ENCODE measurements at regions not wholly inside any gene's neighbourhood (a gene's known extent, or its start where the extent isn't known, plus 50 kb on each side); places are given as distances from the start of the nearest gene placed in this dataset.

DNA sequence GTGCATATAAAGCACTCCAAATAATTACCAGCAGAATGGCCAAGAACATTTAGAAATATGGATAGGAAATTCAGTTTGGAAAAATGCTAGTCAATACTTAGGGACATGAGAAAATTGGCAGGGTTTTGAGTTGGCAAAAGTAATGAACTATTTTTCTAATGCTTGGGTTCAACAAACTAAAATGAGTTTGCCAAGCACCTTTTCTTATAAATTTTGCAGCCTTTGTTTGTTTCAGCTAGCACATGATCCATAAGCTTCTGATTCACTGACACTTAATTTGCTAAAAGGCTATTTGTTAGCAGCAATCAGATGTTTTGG lies 324.8 kb downstream of the QKI start:
- no peaks in the 10 kb centered on the region for H3K79me2 ChIP-seq (ENCODE audit: control insufficient read depth, insufficient read depth, low read length)
- no peaks in the 10 kb centered on the region for H4K20me1 ChIP-seq (ENCODE audit: control insufficient read depth, extremely low read depth, insufficient read depth, low read length)
- no peaks in the 10 kb centered on the region for H3K4me1 ChIP-seq (ENCODE audit: control insufficient read depth, extremely low read depth, insufficient read depth, low read length)
- H3K9me1 ChIP-seq (ENCODE audit: control insufficient read depth, extremely low read depth, insufficient read depth, low read length) = no peaks in the 10 kb centered on the region
- no peak overlapping the region for H3K4me2 ChIP-seq (ENCODE audit: control insufficient read depth, extremely low read depth, insufficient read depth, low read depth, low read length)
- DNase-seq (ENCODE audit: low read depth, low spot score) (no peak), FAIRE-seq (no peak)
- H2AFZ ChIP-seq (ENCODE audit: control insufficient read depth, low read length) = no peak overlapping the region
- no peak overlapping the region for H3K27ac ChIP-seq (ENCODE audit: control insufficient read depth, insufficient read depth, low read length)
- H3K4me3 ChIP-seq (ENCODE audit: control insufficient read depth in 2 of 3, extremely low read depth in 1 of 3, insufficient read depth in 2 of 3, low read depth in 1 of 3, low read length in 3 of 3) = no peak overlapping the region
- no peaks in the 10 kb centered on the region for H3K27me3 ChIP-seq (ENCODE audit: control insufficient read depth, extremely low read depth, insufficient read depth, low read length)
- H3K36me3 ChIP-seq (ENCODE audit: control insufficient read depth in 2 of 2, extremely low read depth in 1 of 2, insufficient read depth in 2 of 2, low read length in 2 of 2) = no peaks in the 10 kb centered on the region
- dilution Hi-C loops (cut with MboI; ENCODE audit: extremely low pct_ligation_motif_present, low sequenced_read_pairs) = no loop called here
- H3K9ac ChIP-seq (ENCODE audit: control insufficient read depth, extremely low read depth, insufficient read depth, low read length) = no peak overlapping the region
- H3K9me3 ChIP-seq (ENCODE audit: control insufficient read depth, low read depth, low read length) = no peaks in the 10 kb centered on the region
- TF ChIP-seq, protein P1, sequence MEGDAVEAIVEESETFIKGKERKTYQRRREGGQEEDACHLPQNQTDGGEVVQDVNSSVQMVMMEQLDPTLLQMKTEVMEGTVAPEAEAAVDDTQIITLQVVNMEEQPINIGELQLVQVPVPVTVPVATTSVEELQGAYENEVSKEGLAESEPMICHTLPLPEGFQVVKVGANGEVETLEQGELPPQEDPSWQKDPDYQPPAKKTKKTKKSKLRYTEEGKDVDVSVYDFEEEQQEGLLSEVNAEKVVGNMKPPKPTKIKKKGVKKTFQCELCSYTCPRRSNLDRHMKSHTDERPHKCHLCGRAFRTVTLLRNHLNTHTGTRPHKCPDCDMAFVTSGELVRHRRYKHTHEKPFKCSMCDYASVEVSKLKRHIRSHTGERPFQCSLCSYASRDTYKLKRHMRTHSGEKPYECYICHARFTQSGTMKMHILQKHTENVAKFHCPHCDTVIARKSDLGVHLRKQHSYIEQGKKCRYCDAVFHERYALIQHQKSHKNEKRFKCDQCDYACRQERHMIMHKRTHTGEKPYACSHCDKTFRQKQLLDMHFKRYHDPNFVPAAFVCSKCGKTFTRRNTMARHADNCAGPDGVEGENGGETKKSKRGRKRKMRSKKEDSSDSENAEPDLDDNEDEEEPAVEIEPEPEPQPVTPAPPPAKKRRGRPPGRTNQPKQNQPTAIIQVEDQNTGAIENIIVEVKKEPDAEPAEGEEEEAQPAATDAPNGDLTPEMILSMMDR (optimal IDR thresholded peaks at IDR 0.05 in 1 of 3, IDR thresholded peaks at IDR 0.05 in 1 of 3, conservative IDR thresholded peaks at IDR 0.05 in 1 of 3; ENCODE audit: extremely low read depth in 1 of 3, insufficient read depth in 2 of 3, low read length in 3 of 3) = no peak
- no peak for TF ChIP-seq EZH2 (IDR thresholded peaks at IDR 0.05; ENCODE audit: low read length)

DNA sequence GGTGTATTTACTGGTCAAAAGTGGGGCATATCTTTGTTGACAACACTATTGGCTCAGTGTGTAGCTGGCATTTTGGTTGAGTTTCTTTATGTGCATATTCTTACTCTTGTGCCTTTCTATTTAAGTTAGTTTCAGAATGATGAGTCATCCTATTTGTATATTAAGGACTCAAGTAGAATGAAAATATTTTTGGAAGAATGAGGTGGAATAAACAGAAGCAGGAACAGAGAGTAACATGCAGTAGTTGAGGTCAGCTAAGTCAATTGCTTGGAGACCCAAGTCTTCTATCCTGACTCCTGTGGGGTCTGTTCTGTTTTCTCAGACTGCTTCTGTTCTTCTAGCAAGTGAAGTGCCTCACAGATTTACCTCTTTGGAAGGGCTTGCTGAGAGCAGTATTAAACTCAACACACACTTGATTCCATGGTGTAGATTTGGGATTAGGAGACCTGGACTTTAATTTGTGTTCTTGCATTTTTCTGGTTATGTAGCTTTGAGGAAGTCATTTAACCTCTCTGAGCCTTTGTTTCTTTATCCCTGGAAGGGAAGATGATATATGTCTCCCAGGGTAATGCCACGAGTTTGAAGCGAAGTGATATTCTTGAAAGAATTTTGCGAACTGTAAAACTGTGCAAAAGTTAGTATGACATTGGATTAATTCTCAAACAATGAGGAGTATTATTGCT lies 324.3 kb downstream of the QKI start:
- Histone ChIP-seq H3K4me1 (ENCODE audit: control insufficient read depth, extremely low read depth, insufficient read depth, low read length) (no peaks in the 10 kb centered on the region), H2AFZ (ENCODE audit: control insufficient read depth, low read length) (no peak overlapping the region), H3K4me2 (ENCODE audit: control insufficient read depth, extremely low read depth, insufficient read depth, low read depth, low read length) (no peak overlapping the region), H3K4me3 (ENCODE audit: control insufficient read depth in 2 of 3, extremely low read depth in 1 of 3, insufficient read depth in 2 of 3, low read depth in 1 of 3, low read length in 3 of 3) (no peak overlapping the region), H4K20me1 (ENCODE audit: control insufficient read depth, extremely low read depth, insufficient read depth, low read length) (no peaks in the 10 kb centered on the region), H3K9ac (ENCODE audit: control insufficient read depth, extremely low read depth, insufficient read depth, low read length) (no peak overlapping the region), H3K27me3 (ENCODE audit: control insufficient read depth, extremely low read depth, insufficient read depth, low read length) (no peaks in the 10 kb centered on the region), H3K36me3 (ENCODE audit: control insufficient read depth in 2 of 2, extremely low read depth in 1 of 2, insufficient read depth in 2 of 2, low read length in 2 of 2) (no peaks in the 10 kb centered on the region), H3K27ac (ENCODE audit: control insufficient read depth, insufficient read depth, low read length) (no peak overlapping the region), H3K79me2 (ENCODE audit: control insufficient read depth, insufficient read depth, low read length) (no peaks in the 10 kb centered on the region), H3K9me3 (ENCODE audit: control insufficient read depth, low read depth, low read length) (no peaks in the 10 kb centered on the region), H3K9me1 (ENCODE audit: control insufficient read depth, extremely low read depth, insufficient read depth, low read length) (no peaks in the 10 kb centered on the region)
- TF ChIP-seq, protein P1 (optimal IDR thresholded peaks at IDR 0.05 in 1 of 3, IDR thresholded peaks at IDR 0.05 in 1 of 3, conservative IDR thresholded peaks at IDR 0.05 in 1 of 3; ENCODE audit: extremely low read depth in 1 of 3, insufficient read depth in 2 of 3, low read length in 3 of 3) = no peak
- TF ChIP-seq EZH2 (IDR thresholded peaks at IDR 0.05; ENCODE audit: low read length) = no peak
- no peak for DNase-seq (ENCODE audit: low read depth, low spot score)
- dilution Hi-C loops (cut with MboI; ENCODE audit: extremely low pct_ligation_motif_present, low sequenced_read_pairs) = no loop called here
- no peak for FAIRE-seq

Data from keratinocyte (primary cell).